LoVo (cell line): ENCODE measurements at regions not wholly inside any gene's neighbourhood (a gene's known extent, or its start where the extent isn't known, plus 50 kb on each side); places are given as distances from the start of the nearest gene placed in this dataset.
A peak's percentile ranks its signal among the peaks of the same experiment; 100 is the strongest.
"Not testable (repeated sequence)": the region's sequence is repeated elsewhere in the genome, so short reads cannot be mapped to it uniquely, and the experiment has no call there.

Source experiments
- DNase-seq: peaks from one replicate; pipeline ENCODE4 v3.0.0-alpha.2; 2016; ENCODE audit warnings: low spot score

GRCh38 chr6:141580131-141580530 lies 552.6 kb upstream of the GJE1 start:
- no peak for DNase-seq

DNA sequence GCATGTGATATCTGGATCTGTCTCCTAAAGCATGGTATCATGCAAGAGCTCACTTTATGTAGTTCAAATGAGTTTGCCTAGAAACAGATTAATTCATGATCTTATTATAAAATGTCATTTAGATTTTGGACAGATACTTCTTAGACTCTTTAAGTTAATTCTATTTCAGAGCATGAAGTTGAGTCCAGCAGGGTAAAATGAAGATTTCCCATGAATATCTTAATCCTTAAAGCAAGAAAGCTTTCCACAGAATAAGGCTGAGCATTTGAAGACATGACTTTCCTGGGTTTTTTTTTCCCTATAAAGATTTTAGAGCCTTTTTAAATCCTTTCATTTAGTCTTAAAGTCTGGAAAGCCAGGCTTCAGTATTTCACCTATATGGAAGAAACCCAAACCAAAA lies 556.0 kb upstream of the GJE1 start:
- DNase-seq = no peak

DNA sequence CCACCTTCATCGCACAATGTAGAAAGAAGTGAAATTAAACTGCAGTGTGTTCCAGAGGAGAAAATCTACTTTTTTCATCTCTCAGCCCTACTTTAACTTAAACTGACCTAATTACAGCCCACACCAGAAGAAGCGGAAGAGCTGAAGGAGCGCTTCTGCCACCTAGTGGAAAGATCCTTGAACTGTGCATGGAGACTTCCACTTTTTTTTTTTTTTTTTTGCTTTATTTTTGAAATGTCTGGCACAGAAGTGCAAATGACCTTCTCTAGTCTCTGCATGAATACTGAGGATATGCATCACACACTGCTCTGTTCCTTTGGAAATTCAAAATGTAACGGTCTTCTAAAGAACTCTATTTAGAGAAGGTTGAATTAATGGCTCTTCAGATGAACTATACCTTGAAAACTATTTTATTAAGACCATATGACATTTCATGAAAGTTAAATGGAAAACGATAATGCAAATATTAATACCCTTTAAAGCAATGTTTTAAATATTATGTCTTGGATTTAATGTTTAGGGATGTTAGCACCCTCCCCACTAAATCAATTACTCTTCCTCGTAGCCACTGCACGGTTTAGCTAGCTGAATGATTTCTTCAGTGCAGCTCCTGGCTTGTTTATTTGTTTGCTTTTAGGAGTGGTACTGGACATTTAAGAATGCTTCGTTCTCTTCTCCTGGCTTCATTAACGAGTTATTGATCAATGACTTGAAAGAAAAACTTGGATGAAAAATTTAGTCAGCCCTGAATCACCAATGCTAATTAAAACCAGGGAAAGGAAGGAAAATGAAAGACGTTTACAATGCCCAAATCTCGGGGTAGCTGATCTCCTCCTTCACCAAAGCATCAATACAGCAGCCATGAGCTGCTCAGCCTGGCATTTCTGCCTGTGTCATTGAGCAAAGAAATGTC lies 569.6 kb upstream of the GJE1 start:
- peak; percentile 58 for DNase-seq

GRCh38 chr6:141562186-141562811 lies 570.4 kb upstream of the GJE1 start:
- no peak for DNase-seq

- DNase-seq = no peak
These were observed 571.6 kb upstream of the GJE1 start for GRCh38 chr6:141561154-141561553.

DNA sequence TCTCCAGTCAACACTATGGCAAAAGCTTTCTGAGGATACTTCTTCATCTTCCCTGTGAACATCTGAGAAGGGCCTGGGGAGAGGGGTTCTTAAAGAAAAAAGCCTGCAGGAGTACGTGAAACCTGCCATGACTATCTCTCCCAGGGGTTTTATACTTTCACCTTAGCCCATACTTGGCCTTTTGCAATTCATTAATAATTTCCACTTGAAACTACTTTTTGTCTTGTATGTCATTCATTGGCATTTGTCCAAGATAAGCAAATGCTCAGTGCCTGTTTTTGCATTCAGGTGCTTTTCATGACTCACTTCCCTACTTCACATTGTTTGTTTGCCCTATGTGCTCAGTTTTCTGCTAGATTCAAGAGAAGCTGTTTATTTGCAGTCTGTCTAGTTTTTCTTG lies 580.3 kb upstream of the GJE1 start:
- DNase-seq = peak; percentile 81

DNA sequence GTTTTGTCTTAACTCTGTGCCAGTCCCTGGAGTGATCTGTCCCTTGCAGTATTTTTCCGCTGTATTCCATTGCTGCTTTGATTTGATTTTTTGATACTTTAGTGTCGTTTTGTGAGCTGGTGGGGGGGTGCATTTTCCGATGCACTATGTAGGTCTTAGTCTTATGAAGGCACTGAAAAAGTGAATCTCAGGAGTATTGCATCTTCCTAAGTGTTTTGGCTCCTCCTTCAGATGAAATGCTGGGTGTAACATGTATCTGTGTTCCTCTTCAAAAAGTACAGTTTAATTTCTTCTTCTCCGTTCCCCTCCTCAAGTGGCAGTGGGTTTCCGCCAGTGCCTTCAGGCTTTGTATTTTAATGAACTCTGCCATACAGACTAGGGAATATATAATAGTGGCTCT lies 580.7 kb upstream of the GJE1 start:
- no peak for DNase-seq

GRCh38 chr6:141551318-141551717 lies 581.4 kb upstream of the GJE1 start:
- DNase-seq = no peak

GRCh38 chr6:141550471-141550870 lies 582.3 kb upstream of the GJE1 start:
- DNase-seq = no peak

- DNase-seq = peak; percentile 18
These were observed 583.8 kb upstream of the GJE1 start for GRCh38 chr6:141548966-141549365.

DNA sequence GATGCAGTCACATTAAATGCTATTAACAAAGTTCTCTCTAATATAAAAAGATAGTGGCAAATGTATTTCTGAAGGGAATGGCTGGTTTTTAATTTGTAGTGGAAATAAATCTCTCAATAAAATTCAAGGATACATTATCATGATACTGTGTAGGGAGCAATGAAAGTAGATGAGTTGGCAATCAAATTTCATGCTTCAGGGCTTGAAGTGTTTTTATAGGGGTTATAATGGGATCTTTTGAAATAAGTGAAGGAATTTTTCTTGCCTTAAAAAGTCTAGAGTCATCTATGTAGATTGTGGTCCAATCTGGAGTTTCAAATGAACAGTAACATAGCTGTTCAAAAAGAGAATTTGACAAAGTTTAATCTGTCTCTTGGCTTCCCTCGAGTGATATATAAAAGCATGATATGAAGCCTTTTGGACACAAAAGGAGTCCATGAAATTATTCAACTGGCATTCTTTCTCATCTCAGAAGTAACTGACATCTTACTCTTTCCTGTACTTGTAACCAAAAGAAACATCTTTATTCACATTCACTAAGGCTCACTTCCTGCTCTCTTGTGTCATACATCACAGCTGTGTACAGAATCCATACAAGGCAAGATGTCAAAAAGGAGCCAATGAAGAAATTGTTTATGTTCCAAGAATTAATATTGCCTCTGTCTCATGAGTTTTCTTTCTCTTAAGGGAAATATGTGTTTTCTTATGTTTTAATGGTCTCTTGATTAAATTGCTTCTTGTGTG lies 591.0 kb upstream of the GJE1 start:
- DNase-seq = no peak

DNA sequence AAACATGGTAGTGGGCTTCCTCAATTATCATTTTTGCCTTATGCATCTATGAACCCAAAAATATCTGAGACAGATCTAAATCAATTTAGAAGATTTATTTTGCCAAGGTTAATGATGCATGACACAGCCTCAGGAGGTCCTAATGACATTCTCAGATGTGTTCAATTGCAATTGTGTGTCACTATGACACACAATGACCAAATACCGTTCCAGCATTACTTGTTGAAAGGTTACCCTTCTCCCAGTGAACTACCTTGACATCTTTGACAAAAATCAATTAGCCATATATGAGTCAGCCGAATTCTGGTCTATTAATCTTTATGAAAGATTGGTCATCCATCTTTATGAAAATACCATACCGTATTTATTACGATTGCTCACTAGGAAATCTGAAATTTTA lies 592.5 kb upstream of the GJE1 start:
- DNase-seq = no peak

DNA sequence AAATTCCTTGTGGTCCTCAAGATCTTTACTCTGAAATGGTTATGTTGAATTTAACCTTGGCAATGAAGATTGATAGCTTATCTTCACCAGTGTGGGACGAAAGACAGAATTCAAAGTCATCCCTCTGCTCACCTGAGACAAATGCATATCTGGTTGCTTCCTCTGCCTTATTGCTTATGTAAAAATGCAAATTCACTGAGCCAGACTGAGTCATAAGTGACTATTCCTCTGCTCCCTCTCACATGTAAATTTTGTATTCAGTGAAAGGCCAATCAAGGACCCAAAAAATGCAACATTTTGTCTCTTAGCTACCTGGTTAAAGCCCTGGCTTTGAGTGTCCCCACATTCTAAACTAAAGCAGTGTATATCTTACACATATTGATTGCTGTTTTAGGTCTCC lies 593.1 kb upstream of the GJE1 start:
- no peak for DNase-seq

DNA sequence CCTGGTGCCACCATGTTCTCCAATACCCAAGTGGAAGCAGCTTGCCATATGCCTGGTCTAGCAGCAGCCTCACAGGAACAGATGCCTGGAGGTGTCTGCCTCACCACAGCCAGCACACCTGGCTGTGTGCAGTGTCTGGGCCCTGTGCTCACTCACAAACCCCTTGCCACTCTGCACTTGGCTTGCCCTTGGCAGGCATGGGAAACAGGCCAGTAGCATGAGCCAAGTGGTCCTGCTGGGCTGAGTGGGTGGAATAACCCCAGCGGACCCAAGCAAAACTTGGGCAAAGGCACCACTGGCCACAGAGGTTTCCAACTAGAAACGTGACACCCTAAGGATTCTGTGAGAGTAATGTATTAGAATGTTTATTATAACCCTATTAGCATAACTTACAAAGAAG lies 600.5 kb upstream of the GJE1 start:
- no peak for DNase-seq

- no peak for DNase-seq
These were observed 601.7 kb upstream of the GJE1 start for GRCh38 chr6:141531040-141531439.

- no peak for DNase-seq
These were observed 604.1 kb upstream of the GJE1 start for GRCh38 chr6:141528596-141528995.

DNA sequence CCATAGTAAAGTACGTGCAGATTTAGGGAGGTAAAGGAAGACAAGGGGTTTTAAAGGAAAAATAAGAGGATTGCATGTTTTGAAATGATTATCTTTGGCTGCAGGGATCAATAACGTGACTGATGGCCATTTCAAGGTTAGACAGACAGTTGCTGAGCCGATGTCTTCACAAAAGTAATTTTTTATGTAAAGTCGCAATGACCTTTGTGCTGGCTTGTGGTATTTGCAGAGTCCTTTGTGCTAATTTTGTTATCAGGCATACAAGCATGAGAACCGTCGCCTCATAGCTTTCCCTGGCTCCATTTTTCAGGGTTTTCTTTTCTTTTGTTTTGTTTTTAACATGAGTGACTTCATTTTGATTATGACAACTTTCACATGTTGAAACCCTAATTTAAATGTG lies 605.7 kb upstream of the GJE1 start:
- no peak for DNase-seq

DNA sequence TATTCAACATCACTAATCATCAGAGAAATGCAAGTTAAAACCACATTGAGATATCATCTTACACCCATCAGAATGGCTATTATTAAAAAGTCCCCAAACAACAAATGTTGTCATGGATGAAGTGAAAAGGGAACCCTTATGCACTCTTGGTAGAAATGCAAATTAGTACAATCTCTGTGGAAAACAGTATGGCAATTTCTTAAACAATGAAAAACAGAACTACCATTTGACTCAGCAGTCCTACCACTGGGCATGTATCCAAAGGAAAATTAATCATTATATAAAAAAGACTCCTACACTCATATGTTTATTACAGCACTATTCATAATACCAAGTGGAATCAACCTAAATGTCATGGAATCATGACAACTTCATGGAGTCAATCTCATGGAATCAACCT lies 611.3 kb upstream of the GJE1 start:
- DNase-seq = no peak

DNA sequence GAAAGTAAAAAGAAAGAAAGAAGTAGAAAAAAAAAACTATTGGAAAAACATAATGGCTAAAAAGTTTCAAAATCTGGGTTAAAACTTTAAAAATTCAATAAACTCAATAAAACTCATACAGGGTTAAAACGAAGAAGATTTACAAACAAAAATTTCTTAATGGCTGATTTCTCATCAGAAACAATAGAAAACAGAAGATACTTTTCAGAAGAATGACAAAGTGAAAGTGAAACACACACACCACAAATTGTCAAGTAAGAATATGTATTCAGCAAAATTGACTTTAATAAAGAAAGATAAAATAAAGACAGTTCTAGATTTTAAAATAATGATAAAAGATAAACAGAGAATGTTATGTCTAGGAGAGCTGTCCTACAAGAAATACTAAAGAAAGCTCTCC lies 618.9 kb upstream of the GJE1 start:
- DNase-seq = no peak

GRCh38 chr6:141510803-141511202 lies 621.9 kb upstream of the GJE1 start:
- no peak for DNase-seq

DNA sequence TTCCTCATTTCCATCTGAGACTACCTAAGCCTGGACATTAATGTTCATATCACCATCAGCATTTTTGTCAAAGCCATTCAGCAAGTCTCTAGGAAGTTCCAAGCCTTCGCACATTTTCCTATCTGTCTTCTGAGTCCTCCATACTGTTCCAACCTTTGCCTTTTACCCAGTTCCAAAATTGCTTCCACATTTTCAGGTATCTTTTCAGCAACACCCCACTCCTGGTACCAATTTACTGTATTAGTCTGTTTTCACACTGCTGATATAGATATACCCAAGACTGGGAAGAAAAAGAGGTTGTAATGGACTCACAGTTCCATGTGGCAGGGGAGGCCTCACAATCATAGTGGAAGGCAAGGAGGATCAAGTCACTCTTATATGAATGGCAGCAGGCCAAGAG lies 626.7 kb upstream of the GJE1 start:
- DNase-seq = not testable (repeated sequence)

- DNase-seq = not testable (repeated sequence)
These were observed 628.4 kb upstream of the GJE1 start for GRCh38 chr6:141504318-141504717.

- DNase-seq = no peak
These were observed 631.1 kb upstream of the GJE1 start for GRCh38 chr6:141501616-141502015.
